PC-3 (cell line): ENCODE measurements at regions not wholly inside any gene's neighbourhood (a gene's known extent, or its start where the extent isn't known, plus 50 kb on each side); places are given as distances from the start of the nearest gene placed in this dataset.

ENCODE experiments used
- ATAC-seq: fragments of 200-7000 bp; cut with Tn5 transposase; 2 replicates; pipeline ENCODE4 v1.9.1; 2020; ENCODE audit warnings: mild to moderate bottlenecking, moderate library complexity
- BruUV-seq: library from RNA; stranded (reverse); fragments of 400-500 nt; replicated peaks from 2 replicates; lab custom pipeline; 2021; lab: Mats Ljungman, UMichigan
- CTCF ChIA-PET: fragments of 300-600 bp; sonication (Branson Sonifier 250); formaldehyde crosslinking; loops from one replicate; lab custom pipeline; 2022; ENCODE audit warnings: antibody characterized with exemption; lab: Charles Lee
- POLR2A ChIA-PET: fragments of 300-600 bp; sonication (Branson Sonifier 250); formaldehyde crosslinking; loops from one replicate; lab custom pipeline; 2022; ENCODE audit warnings: antibody characterized with exemption; ENCODE audit not compliant: unreplicated experiment; lab: Charles Lee
- DNase-seq: peaks from one replicate; pipeline ENCODE4 v3.0.0-alpha.2; 2015
- H2AFZ ChIP-seq: fragments of 300-600 bp; sonication (generic); 2 replicates; pipeline ENCODE4 v1.6.0; 2016; ENCODE audit warnings: antibody characterized with exemption, low read length
- H3F3A ChIP-seq: fragments of 300-600 bp; sonication (generic); one replicate; pipeline ENCODE4 v1.6.0; 2017; ENCODE audit warnings: antibody characterized with exemption, low read length, control low read depth, mild to moderate bottlenecking; ENCODE audit not compliant: unreplicated experiment
- H3K27ac ChIP-seq: fragments of 300-600 bp; sonication (generic); 2 replicates; pipeline ENCODE4 v1.5.1; 2016; ENCODE audit warnings: mild to moderate bottlenecking, low read length
- H3K27me3 ChIP-seq: fragments of 300-600 bp; sonication (generic); 2 replicates; pipeline ENCODE4 v1.6.1; 2016; ENCODE audit warnings: low read length, mixed read lengths
- H3K36me3 ChIP-seq: fragments of 300-600 bp; sonication (generic); 2 replicates; pipeline ENCODE4 v1.6.1; 2016; ENCODE audit warnings: low read depth, mixed run types, low read length, mixed read lengths
- H3K4me1 ChIP-seq: fragments of 300-600 bp; sonication (generic); 2 replicates; pipeline ENCODE4 v1.5.1; 2016; ENCODE audit warnings: low read length; ENCODE audit not compliant: insufficient read depth
- H3K4me2 ChIP-seq: fragments of 300-600 bp; sonication (generic); 2 replicates; pipeline ENCODE4 v1.6.0; 2016; ENCODE audit warnings: low read length
- H3K4me3 ChIP-seq: fragments of 300-600 bp; sonication (generic); 2 replicates; pipeline ENCODE4 v1.5.1; 2016; ENCODE audit warnings: mild to moderate bottlenecking, low read length, mixed read lengths
- H3K79me2 ChIP-seq: fragments of 300-600 bp; sonication (generic); 2 replicates; pipeline ENCODE4 v1.6.1; 2017; ENCODE audit warnings: low read length, mixed read lengths
- H3K9ac ChIP-seq: fragments of 300-600 bp; sonication (generic); 2 replicates; pipeline ENCODE4 v1.6.0; 2016; ENCODE audit warnings: mild to moderate bottlenecking, low read length
- H3K9me2 ChIP-seq: fragments of 300-600 bp; sonication (generic); replicated peaks from 2 replicates; pipeline ENCODE4 v1.6.1; 2016; ENCODE audit warnings: mixed run types, low read length, mixed read lengths
- H3K9me3 ChIP-seq: fragments of 300-600 bp; sonication (generic); 2 replicates; pipeline ENCODE4 v1.6.1; 2016; ENCODE audit warnings: low read length, mixed read lengths
- H4K20me1 ChIP-seq: fragments of 300-600 bp; sonication (generic); 2 replicates; pipeline ENCODE4 v1.6.1; 2016; ENCODE audit warnings: low read length, mixed read lengths
- EZH2 ChIP-seq: fragments of 300-600 bp; sonication (generic); IDR thresholded peaks from one replicate; pipeline ENCODE4 v1.6.1; 2017; ENCODE audit warnings: antibody characterized with exemption, mild to moderate bottlenecking, low read length; ENCODE audit not compliant: unreplicated experiment
- EZH2phosphoT487 ChIP-seq: fragments of 300-600 bp; sonication (generic); IDR thresholded peaks from 2 replicates; pipeline ENCODE4 v1.6.1; 2018; ENCODE audit warnings: mild to moderate bottlenecking, antibody characterized with exemption, low read length, borderline replicate concordance
- intact Hi-C: fragments of 100-400 bp; cut with micrococcal nuclease; formaldehyde crosslinking; loops from 2 replicates; pipeline ENCODE4 v1.9.0; 2023
- TF ChIP-seq, protein P1 (sequence below): fragments of 300-600 bp; sonication (generic); conservative IDR thresholded peaks from 2 replicates; pipeline ENCODE4 v1.5.1; 2017; ENCODE audit warnings: antibody characterized with exemption, low read depth, mild to moderate bottlenecking, low read length

DNA sequence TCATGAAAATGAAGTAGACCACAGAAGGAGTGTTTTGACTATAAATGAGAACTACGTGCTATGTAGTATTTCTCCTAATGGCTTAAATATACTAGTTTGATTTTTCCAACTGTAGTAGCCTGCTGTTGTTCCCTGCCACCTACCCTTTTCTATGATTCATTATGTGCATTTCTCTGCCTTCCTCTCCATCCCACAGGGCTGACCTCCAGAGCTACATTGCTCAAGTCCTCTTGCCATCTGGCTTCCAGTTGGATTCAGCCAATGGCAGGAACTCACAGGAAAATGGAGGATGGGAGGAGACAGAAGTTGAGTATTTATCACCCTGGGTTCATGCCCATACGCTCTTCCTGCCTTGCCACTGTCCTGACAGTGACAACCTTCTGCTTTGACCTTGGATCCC, 515.3 kb downstream of the SOX5 start:
- Histone ChIP-seq H4K20me1 (no peaks in the 10 kb centered on the region), H3K79me2 (no peaks in the 10 kb centered on the region), H3K27me3 (no peaks in the 10 kb centered on the region), H2AFZ (no peak overlapping the region), H3K9ac (no peak overlapping the region), H3K27ac (no peak overlapping the region), H3K36me3 (no peaks in the 10 kb centered on the region), H3F3A (no peaks in the 10 kb centered on the region), H3K9me3 (no peaks in the 10 kb centered on the region), H3K9me2 (no peaks in the 10 kb centered on the region), H3K4me3 (no peak overlapping the region), H3K4me2 (no peak overlapping the region), H3K4me1 (no peaks in the 10 kb centered on the region)
- no peak for TF ChIP-seq EZH2
- TF ChIP-seq, protein P1, sequence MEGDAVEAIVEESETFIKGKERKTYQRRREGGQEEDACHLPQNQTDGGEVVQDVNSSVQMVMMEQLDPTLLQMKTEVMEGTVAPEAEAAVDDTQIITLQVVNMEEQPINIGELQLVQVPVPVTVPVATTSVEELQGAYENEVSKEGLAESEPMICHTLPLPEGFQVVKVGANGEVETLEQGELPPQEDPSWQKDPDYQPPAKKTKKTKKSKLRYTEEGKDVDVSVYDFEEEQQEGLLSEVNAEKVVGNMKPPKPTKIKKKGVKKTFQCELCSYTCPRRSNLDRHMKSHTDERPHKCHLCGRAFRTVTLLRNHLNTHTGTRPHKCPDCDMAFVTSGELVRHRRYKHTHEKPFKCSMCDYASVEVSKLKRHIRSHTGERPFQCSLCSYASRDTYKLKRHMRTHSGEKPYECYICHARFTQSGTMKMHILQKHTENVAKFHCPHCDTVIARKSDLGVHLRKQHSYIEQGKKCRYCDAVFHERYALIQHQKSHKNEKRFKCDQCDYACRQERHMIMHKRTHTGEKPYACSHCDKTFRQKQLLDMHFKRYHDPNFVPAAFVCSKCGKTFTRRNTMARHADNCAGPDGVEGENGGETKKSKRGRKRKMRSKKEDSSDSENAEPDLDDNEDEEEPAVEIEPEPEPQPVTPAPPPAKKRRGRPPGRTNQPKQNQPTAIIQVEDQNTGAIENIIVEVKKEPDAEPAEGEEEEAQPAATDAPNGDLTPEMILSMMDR = no peak
- no peak for TF ChIP-seq EZH2phosphoT487
- no peak for DNase-seq
- ATAC-seq = no peak
- no TSS peak for BruUV-seq
- intact Hi-C loops = no loop called here
- ChIA-PET POLR2A (no interaction called here), CTCF (no interaction called here)

DNA sequence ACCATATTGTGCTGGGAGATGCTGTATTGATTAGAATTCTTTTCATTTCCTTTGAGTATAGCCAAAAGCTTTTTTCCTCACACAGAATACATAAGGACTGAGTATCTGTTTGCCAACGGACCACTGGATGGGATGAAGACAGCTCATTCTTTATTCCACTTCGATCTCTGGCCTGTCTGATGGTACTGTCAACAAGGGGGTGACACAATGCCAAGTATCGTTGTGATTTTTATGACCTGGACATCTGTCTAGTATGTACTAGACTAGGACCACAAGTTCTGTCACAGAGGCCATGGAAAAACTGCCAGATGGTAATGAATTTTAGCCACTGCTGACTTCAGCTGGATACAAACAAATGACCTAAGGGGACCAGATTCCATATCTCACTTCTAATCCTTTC, 502.7 kb downstream of the SOX5 start:
- no peaks in the 10 kb centered on the region for H3K9me3 ChIP-seq
- no peaks in the 10 kb centered on the region for H3K27me3 ChIP-seq
- H3K79me2 ChIP-seq = no peaks in the 10 kb centered on the region
- H3K27ac ChIP-seq = no peak overlapping the region
- CTCF ChIA-PET = no interaction called here
- H3K4me3 ChIP-seq = no peak overlapping the region
- no peak overlapping the region for H2AFZ ChIP-seq
- intact Hi-C loops = no loop called here
- POLR2A ChIA-PET = no interaction called here
- H3K4me1 ChIP-seq = no peaks in the 10 kb centered on the region
- no peaks in the 10 kb centered on the region for H3K9me2 ChIP-seq
- ATAC-seq = no peak
- no TSS peak for BruUV-seq
- no peak overlapping the region for H3K9ac ChIP-seq
- no peaks in the 10 kb centered on the region for H3F3A ChIP-seq
- H3K36me3 ChIP-seq = no peaks in the 10 kb centered on the region
- H3K4me2 ChIP-seq = no peak overlapping the region
- H4K20me1 ChIP-seq = no peaks in the 10 kb centered on the region
- TF ChIP-seq EZH2 (no peak), EZH2phosphoT487 (no peak)
- TF ChIP-seq, protein P1 = no peak
- no peak for DNase-seq

DNA sequence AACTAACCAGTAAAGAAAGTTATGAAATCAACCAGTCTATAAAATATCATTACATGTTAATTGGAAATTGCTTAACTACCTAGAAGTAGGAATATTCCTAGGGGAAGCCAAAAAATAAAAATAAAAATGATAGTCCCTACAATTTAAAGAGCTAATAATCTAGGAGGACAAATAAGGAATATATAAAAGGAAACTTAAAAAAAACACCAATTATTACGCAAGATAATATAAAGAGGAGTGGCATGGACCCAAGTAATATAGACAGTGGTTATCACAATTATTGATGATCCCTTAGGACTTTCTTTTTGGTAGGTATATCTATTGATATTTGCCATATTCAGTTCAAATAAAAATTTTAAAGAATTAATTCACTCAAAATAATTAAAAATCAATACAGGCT, 498.7 kb downstream of the SOX5 start:
- Histone ChIP-seq H3K79me2 (no peaks in the 10 kb centered on the region), H2AFZ (no peak overlapping the region), H3K4me3 (no peak overlapping the region), H3K4me2 (no peak overlapping the region), H3K27ac (no peak overlapping the region), H3K27me3 (no peaks in the 10 kb centered on the region), H4K20me1 (no peaks in the 10 kb centered on the region), H3K9me2 (no peaks in the 10 kb centered on the region), H3F3A (no peaks in the 10 kb centered on the region), H3K9me3 (no peaks in the 10 kb centered on the region), H3K9ac (no peak overlapping the region), H3K36me3 (no peaks in the 10 kb centered on the region), H3K4me1 (no peaks in the 10 kb centered on the region)
- no TSS peak for BruUV-seq
- no peak for TF ChIP-seq EZH2
- TF ChIP-seq, protein P1 = no peak
- TF ChIP-seq EZH2phosphoT487 = no peak
- ATAC-seq = no peak
- intact Hi-C loops = no loop called here
- POLR2A ChIA-PET = no interaction called here
- no peak for DNase-seq
- CTCF ChIA-PET = no interaction called here
